Choroid plexus epithelial cell (primary cell): ENCODE measurements at regions not wholly inside any gene's neighbourhood (a gene's known extent, or its start where the extent isn't known, plus 50 kb on each side); places are given as distances from the start of the nearest gene placed in this dataset.

Experiments
- DNase-seq: peaks from one replicate; pipeline ENCODE4 v3.0.0-alpha.2; 2010; ENCODE audit warnings: low read depth
- H3K4me3 ChIP-seq: 2 replicates; pipeline ENCODE4 v1.5.1; 2011; ENCODE audit warnings: low read depth, mild to moderate bottlenecking, control low read depth, low read length, moderate library complexity
- CTCF ChIP-seq: conservative IDR thresholded peaks from 2 replicates; pipeline ENCODE4 v1.5.1; 2011; ENCODE audit warnings: low read depth, mild to moderate bottlenecking, control low read depth, inconsistent platforms, low read length, moderate library complexity

GRCh38 chr18:22098563-22098989, 70.8 kb upstream of the GATA6 start:
- no peak for TF ChIP-seq CTCF
- no peak overlapping the region for H3K4me3 ChIP-seq
- peak; percentile 56 for DNase-seq

GRCh38 chr18:22099925-22100324, 69.5 kb upstream of the GATA6 start:
- DNase-seq: no peak
- no peak overlapping the region for H3K4me3 ChIP-seq
- TF ChIP-seq CTCF: no peak

GRCh38 chr18:22101731-22102130, 67.7 kb upstream of the GATA6 start:
- DNase-seq: no peak
- TF ChIP-seq CTCF: no peak

GRCh38 chr18:22102953-22103646, 66.3 kb upstream of the GATA6 start:
- DNase-seq: peak; percentile 6
- TF ChIP-seq CTCF: no peak
- no peak overlapping the region for H3K4me3 ChIP-seq

More at GRCh38 chr18:22101731-22102130, 67.7 kb upstream of the GATA6 start:
- H3K4me3 ChIP-seq: no peak overlapping the region

GRCh38 chr18:22103647-22104031, 65.8 kb upstream of the GATA6 start:
- H3K4me3 ChIP-seq: no peak overlapping the region

GRCh38 chr18:22106536-22107292, 62.7 kb upstream of the GATA6 start:
- no peak for TF ChIP-seq CTCF
- peak; percentile 5 for DNase-seq
- no peak overlapping the region for H3K4me3 ChIP-seq

More at GRCh38 chr18:22103647-22104031, 65.8 kb upstream of the GATA6 start:
- no peak for TF ChIP-seq CTCF
- DNase-seq: no peak

- peak; percentile 47 for TF ChIP-seq CTCF
- peak; percentile 39 for DNase-seq
- H3K4me3 ChIP-seq: no peak overlapping the region
These were observed 60.7 kb upstream of the GATA6 start for GRCh38 chr18:22108674-22109073.
